ENCODE measurements at regions not wholly inside any gene's neighbourhood (a gene's known extent, or its start where the extent isn't known, plus 50 kb on each side); places are given as distances from the start of the nearest gene placed in this dataset.

- POLR2A ChIA-PET, result no interaction called here
- TF ChIP-seq CTCF (IDR thresholded peaks at IDR 0.05), result no peak
- Mint-ChIP-seq H3K4me1 (no peaks in the 10 kb centered on the region), H3K27ac (no peak overlapping the region), H3K36me3 (ENCODE audit: low read depth) (no peaks in the 10 kb centered on the region), H3K9me3 (no peaks in the 10 kb centered on the region), H3K27me3 (no peaks in the 10 kb centered on the region), H3K4me3 (no peak overlapping the region)
- CTCF ChIA-PET, result no interaction called here
- DNase-seq (no peak), ATAC-seq (ENCODE audit: low read depth) (no peak)
- intact Hi-C loops (cut with micrococcal nuclease), result no loop called here
Measured at GRCh38 chr20:22529150-22530019, 55.0 kb downstream of the FOXA2 start.

GRCh38 chr20:22526512-22527012 is 57.8 kb downstream of the FOXA2 start:
- intact Hi-C loops (cut with micrococcal nuclease), result no loop called here
- POLR2A ChIA-PET, result no interaction called here
- no peak for DNase-seq
- Mint-ChIP-seq H3K4me1 (no peaks in the 10 kb centered on the region), H3K27ac (no peak overlapping the region), H3K36me3 (ENCODE audit: low read depth) (no peaks in the 10 kb centered on the region), H3K9me3 (no peaks in the 10 kb centered on the region), H3K27me3 (no peaks in the 10 kb centered on the region), H3K4me3 (no peak overlapping the region)
- TF ChIP-seq CTCF (IDR thresholded peaks at IDR 0.05), result no peak
- ATAC-seq (ENCODE audit: low read depth), result no peak
- CTCF ChIA-PET, result no interaction called here

GRCh38 chr20:22525821-22526220 is 58.6 kb downstream of the FOXA2 start:
- Mint-ChIP-seq H3K9me3 (no peaks in the 10 kb centered on the region), H3K4me3 (no peak overlapping the region), H3K27ac (no peak overlapping the region), H3K36me3 (ENCODE audit: low read depth) (no peaks in the 10 kb centered on the region), H3K27me3 (no peaks in the 10 kb centered on the region), H3K4me1 (no peaks in the 10 kb centered on the region)
- intact Hi-C loops (cut with micrococcal nuclease), result no loop called here
- TF ChIP-seq CTCF (IDR thresholded peaks at IDR 0.05), result no peak
- CTCF ChIA-PET, result no interaction called here
- DNase-seq, result no peak
- POLR2A ChIA-PET, result no interaction called here
- no peak for ATAC-seq (ENCODE audit: low read depth)

- ChIA-PET CTCF (no interaction called here), POLR2A (no interaction called here)
- H3K27me3 Mint-ChIP-seq, result no peaks in the 10 kb centered on the region
- no peak for ATAC-seq (ENCODE audit: low read depth)
- no peaks in the 10 kb centered on the region for H3K36me3 Mint-ChIP-seq (ENCODE audit: low read depth)
- H3K27ac Mint-ChIP-seq, result no peak overlapping the region
- no peak for TF ChIP-seq CTCF (IDR thresholded peaks at IDR 0.05)
- H3K4me3 Mint-ChIP-seq, result no peak overlapping the region
- H3K4me1 Mint-ChIP-seq, result no peaks in the 10 kb centered on the region
- intact Hi-C loops (cut with micrococcal nuclease), result no loop called here
- no peaks in the 10 kb centered on the region for H3K9me3 Mint-ChIP-seq
- no peak for DNase-seq
Measured at GRCh38 chr20:22525069-22525820, 59.1 kb downstream of the FOXA2 start.

GRCh38 chr20:22524393-22525015 is 59.9 kb downstream of the FOXA2 start:
- ChIA-PET CTCF (no interaction called here), POLR2A (no interaction called here)
- intact Hi-C loops (cut with micrococcal nuclease), result no loop called here
- no peaks in the 10 kb centered on the region for H3K9me3 Mint-ChIP-seq
- H3K27ac Mint-ChIP-seq, result no peak overlapping the region
- H3K36me3 Mint-ChIP-seq (ENCODE audit: low read depth), result no peaks in the 10 kb centered on the region
- H3K4me1 Mint-ChIP-seq, result no peaks in the 10 kb centered on the region
- DNase-seq (no peak), ATAC-seq (ENCODE audit: low read depth) (no peak)
- no peak for TF ChIP-seq CTCF (IDR thresholded peaks at IDR 0.05)
- no peaks in the 10 kb centered on the region for H3K27me3 Mint-ChIP-seq
- no peak overlapping the region for H3K4me3 Mint-ChIP-seq
